ENCODE measurements at regions not wholly inside any gene's neighbourhood (a gene's known extent, or its start where the extent isn't known, plus 50 kb on each side); places are given as distances from the start of the nearest gene placed in this dataset.

- H3K9me2 ChIP-seq (replicated peaks; ENCODE audit: insufficient read depth) = no peaks in the 10 kb centered on the region
- H3K9me3 ChIP-seq (ENCODE audit: low read depth) = no peaks in the 10 kb centered on the region
- H3K79me2 ChIP-seq = no peaks in the 10 kb centered on the region
- no peak for DNase-seq (ENCODE audit: low spot score)
- H3K4me1 ChIP-seq (ENCODE audit: insufficient read depth) = no peaks in the 10 kb centered on the region
- WGBS (ENCODE audit: low lambda C conversion rate, missing lambda C conversion rate) = 93% methylated on average over 1 of the region's 1 CpG
- H3K4me2 ChIP-seq = no peak overlapping the region
- TF ChIP-seq, protein P1, sequence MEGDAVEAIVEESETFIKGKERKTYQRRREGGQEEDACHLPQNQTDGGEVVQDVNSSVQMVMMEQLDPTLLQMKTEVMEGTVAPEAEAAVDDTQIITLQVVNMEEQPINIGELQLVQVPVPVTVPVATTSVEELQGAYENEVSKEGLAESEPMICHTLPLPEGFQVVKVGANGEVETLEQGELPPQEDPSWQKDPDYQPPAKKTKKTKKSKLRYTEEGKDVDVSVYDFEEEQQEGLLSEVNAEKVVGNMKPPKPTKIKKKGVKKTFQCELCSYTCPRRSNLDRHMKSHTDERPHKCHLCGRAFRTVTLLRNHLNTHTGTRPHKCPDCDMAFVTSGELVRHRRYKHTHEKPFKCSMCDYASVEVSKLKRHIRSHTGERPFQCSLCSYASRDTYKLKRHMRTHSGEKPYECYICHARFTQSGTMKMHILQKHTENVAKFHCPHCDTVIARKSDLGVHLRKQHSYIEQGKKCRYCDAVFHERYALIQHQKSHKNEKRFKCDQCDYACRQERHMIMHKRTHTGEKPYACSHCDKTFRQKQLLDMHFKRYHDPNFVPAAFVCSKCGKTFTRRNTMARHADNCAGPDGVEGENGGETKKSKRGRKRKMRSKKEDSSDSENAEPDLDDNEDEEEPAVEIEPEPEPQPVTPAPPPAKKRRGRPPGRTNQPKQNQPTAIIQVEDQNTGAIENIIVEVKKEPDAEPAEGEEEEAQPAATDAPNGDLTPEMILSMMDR (IDR thresholded peaks at IDR 0.05; ENCODE audit: poor library complexity) = no peak
- TF ChIP-seq EZH2 (IDR thresholded peaks at IDR 0.05; ENCODE audit: borderline replicate concordance) = no peak
- TF ChIP-seq EZH2phosphoT487 (IDR thresholded peaks at IDR 0.05; ENCODE audit: low read depth, severe bottlenecking, unreplicated experiment) = no peak
- H3K27ac ChIP-seq = no peak overlapping the region
- no peaks in the 10 kb centered on the region for H3K27me3 ChIP-seq
- no peak overlapping the region for H3K4me3 ChIP-seq
- H4K20me1 ChIP-seq (ENCODE audit: insufficient read depth, poor library complexity, severe bottlenecking) = no peaks in the 10 kb centered on the region
- H3K36me3 ChIP-seq (replicated peaks; ENCODE audit: insufficient read depth, low read depth) = no peaks in the 10 kb centered on the region
- H2AFZ ChIP-seq = no peak overlapping the region
Observed at GRCh38 chr13:55402870-55403269, 1737.8 kb upstream of the PRR20A start.

- no peaks in the 10 kb centered on the region for H3K9me2 ChIP-seq (replicated peaks; ENCODE audit: insufficient read depth)
- TF ChIP-seq EZH2 (IDR thresholded peaks at IDR 0.05; ENCODE audit: borderline replicate concordance) (no peak), EZH2phosphoT487 (IDR thresholded peaks at IDR 0.05; ENCODE audit: low read depth, severe bottlenecking, unreplicated experiment) (no peak)
- TF ChIP-seq, protein P1 (IDR thresholded peaks at IDR 0.05; ENCODE audit: poor library complexity) = no peak
- no peaks in the 10 kb centered on the region for H3K27me3 ChIP-seq
- no peaks in the 10 kb centered on the region for H3K9me3 ChIP-seq (ENCODE audit: low read depth)
- H3K36me3 ChIP-seq (replicated peaks; ENCODE audit: insufficient read depth, low read depth) = no peaks in the 10 kb centered on the region
- H2AFZ ChIP-seq = no peak overlapping the region
- DNase-seq (ENCODE audit: low spot score) = no peak
- no peaks in the 10 kb centered on the region for H3K79me2 ChIP-seq
- H3K4me1 ChIP-seq (ENCODE audit: insufficient read depth) = no peaks in the 10 kb centered on the region
- H3K27ac ChIP-seq = no peak overlapping the region
- no peak overlapping the region for H3K4me2 ChIP-seq
- H4K20me1 ChIP-seq (ENCODE audit: insufficient read depth, poor library complexity, severe bottlenecking) = no peaks in the 10 kb centered on the region
- no peak overlapping the region for H3K4me3 ChIP-seq
Observed at GRCh38 chr13:55403887-55404487, 1736.7 kb upstream of the PRR20A start.

DNA sequence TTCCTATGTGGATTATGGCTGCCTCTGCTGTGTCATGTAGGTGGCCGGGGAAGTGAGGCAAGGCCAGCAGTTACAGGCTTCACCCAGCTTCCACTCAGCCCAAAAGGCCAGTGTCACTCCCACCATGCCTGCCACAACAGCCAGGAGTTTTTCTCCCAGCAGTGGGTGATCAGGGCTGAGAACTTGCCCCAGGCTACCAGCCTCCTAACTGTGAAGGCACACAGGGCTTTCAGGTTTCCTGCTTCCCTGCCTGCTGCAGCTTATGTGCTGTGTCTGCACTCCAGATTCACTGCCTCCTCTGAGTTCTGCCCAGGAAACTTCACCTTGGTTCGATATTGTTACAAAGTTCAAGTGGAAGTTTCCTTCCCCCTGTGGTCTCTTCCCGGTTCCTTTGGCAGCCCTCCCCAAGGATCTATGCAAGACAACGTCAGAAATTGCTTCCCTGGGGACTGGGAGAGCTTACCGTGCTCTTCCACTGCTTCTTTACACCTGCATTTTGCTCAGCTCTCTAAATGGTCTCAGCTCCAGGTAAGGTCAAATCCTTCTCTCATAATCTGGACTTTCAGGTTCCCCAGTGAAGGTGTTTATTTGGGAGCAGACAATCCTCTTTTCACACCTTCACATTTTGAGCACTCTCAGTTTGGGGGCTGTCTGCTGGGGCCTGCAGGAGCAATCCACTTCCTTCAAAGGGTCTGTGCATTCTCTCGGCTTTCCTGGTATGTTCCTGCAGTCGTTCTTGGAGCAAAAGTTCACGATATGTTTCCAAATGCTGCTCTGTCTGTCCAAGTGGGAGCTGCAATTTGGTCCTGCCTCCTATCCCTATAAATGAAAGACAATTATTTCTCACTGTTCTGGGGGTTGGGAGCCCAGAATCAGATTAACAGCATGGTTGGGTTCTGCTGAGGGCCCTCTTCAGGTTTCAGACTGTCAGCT lies 1730.1 kb upstream of the PRR20A start:
- Histone ChIP-seq H3K27me3 (no peaks in the 10 kb centered on the region), H3K9me3 (ENCODE audit: low read depth) (no peaks in the 10 kb centered on the region), H3K9me2 (replicated peaks; ENCODE audit: insufficient read depth) (no peaks in the 10 kb centered on the region), H3K27ac (no peak overlapping the region), H3K36me3 (replicated peaks; ENCODE audit: insufficient read depth, low read depth) (no peaks in the 10 kb centered on the region), H2AFZ (no peak overlapping the region), H3K4me1 (ENCODE audit: insufficient read depth) (no peaks in the 10 kb centered on the region), H3K4me3 (no peak overlapping the region), H4K20me1 (ENCODE audit: insufficient read depth, poor library complexity, severe bottlenecking) (no peaks in the 10 kb centered on the region), H3K4me2 (no peak overlapping the region), H3K79me2 (no peaks in the 10 kb centered on the region)
- DNase-seq (ENCODE audit: low spot score) = no peak
- TF ChIP-seq EZH2phosphoT487 (IDR thresholded peaks at IDR 0.05; ENCODE audit: low read depth, severe bottlenecking, unreplicated experiment) = no peak
- no peak for TF ChIP-seq EZH2 (IDR thresholded peaks at IDR 0.05; ENCODE audit: borderline replicate concordance)
- TF ChIP-seq, protein P1 (IDR thresholded peaks at IDR 0.05; ENCODE audit: poor library complexity) = no peak
- 66% methylated on average over 8 of the region's 8 CpGs for WGBS (ENCODE audit: low lambda C conversion rate, missing lambda C conversion rate)

Measured in hepatocyte (in vitro differentiated cells).